H9 (cell line): ENCODE measurements at regions not wholly inside any gene's neighbourhood (a gene's known extent, or its start where the extent isn't known, plus 50 kb on each side); places are given as distances from the start of the nearest gene placed in this dataset.
A peak's percentile ranks its signal among the peaks of the same experiment; 100 is the strongest.

Experiments
- DNase-seq: peaks from one replicate; pipeline ENCODE4 v3.0.0-alpha.2; 2017
- H2AFZ ChIP-seq: one replicate; pipeline ENCODE4 v1.6.1; 2013; ENCODE audit warnings: mild to moderate bottlenecking, low read length, control low read depth, moderate library complexity
- H2AK5ac ChIP-seq: 2 replicates; pipeline ENCODE4 v1.6.1; 2013; ENCODE audit warnings: low read length, control low read depth, mixed read lengths; ENCODE audit not compliant: insufficient read length
- H2BK120ac ChIP-seq: one replicate; pipeline ENCODE4 v1.6.1; 2013; ENCODE audit warnings: low read depth, mild to moderate bottlenecking, low read length, control low read depth, inconsistent platforms; ENCODE audit not compliant: poor library complexity, severe bottlenecking
- H2BK12ac ChIP-seq: 2 replicates; pipeline ENCODE4 v1.6.1; 2013; ENCODE audit warnings: low read length, control low read depth, mixed read lengths, low read depth; ENCODE audit not compliant: insufficient read length
- H2BK15ac ChIP-seq: 2 replicates; pipeline ENCODE4 v1.6.1; 2013; ENCODE audit warnings: low read depth, low read length, control low read depth
- H2BK20ac ChIP-seq: one replicate; pipeline ENCODE4 v1.6.1; 2013; ENCODE audit warnings: low read depth, mild to moderate bottlenecking, low read length, control low read depth, inconsistent platforms; ENCODE audit not compliant: poor library complexity, severe bottlenecking
- H2BK5ac ChIP-seq: 2 replicates; pipeline ENCODE4 v1.6.1; 2013; ENCODE audit warnings: low read length, control low read depth, mixed read lengths; ENCODE audit not compliant: insufficient read length
- H3K14ac ChIP-seq: 2 replicates; pipeline ENCODE4 v1.6.1; 2013; ENCODE audit warnings: low read length, control low read depth; ENCODE audit not compliant: insufficient read depth
- H3K18ac ChIP-seq: 2 replicates; pipeline ENCODE4 v1.6.1; 2013; ENCODE audit warnings: low read depth, mild to moderate bottlenecking, mixed read lengths, low read length, control low read depth; ENCODE audit not compliant: insufficient read length
- H3K23ac ChIP-seq: 2 replicates; pipeline ENCODE4 v1.6.1; 2013; ENCODE audit warnings: low read length, control low read depth, mixed read lengths, low read depth; ENCODE audit not compliant: insufficient read length
- H3K23me2 ChIP-seq: 2 replicates; pipeline ENCODE4 v1.6.1; 2013; ENCODE audit warnings: low read depth, mild to moderate bottlenecking, mixed read lengths, low read length, control low read depth; ENCODE audit not compliant: insufficient read length, poor library complexity, severe bottlenecking
- H3K27ac ChIP-seq: 2 replicates; pipeline ENCODE4 v1.5.1; 2013; ENCODE audit warnings: low read length, control low read depth, mixed read lengths, low read depth; ENCODE audit not compliant: insufficient read length
- H3K27me3 ChIP-seq: 2 replicates; pipeline ENCODE4 v1.6.1; 2013; ENCODE audit warnings: low read length, control low read depth, inconsistent platforms; ENCODE audit not compliant: insufficient read depth
- H3K4ac ChIP-seq: 2 replicates; pipeline ENCODE4 v1.6.1; 2013; ENCODE audit warnings: low read depth, mild to moderate bottlenecking, control low read depth, inconsistent platforms, low read length, moderate library complexity
- H3K4me1 ChIP-seq: 2 replicates; pipeline ENCODE4 v1.6.1; 2013; ENCODE audit warnings: low read length, control low read depth, inconsistent platforms; ENCODE audit not compliant: insufficient read depth
- H3K4me2 ChIP-seq: 2 replicates; pipeline ENCODE4 v1.6.1; 2013; ENCODE audit warnings: low read length, control low read depth, mixed read lengths; ENCODE audit not compliant: insufficient read length, insufficient read depth
- H3K56ac ChIP-seq: 2 replicates; pipeline ENCODE4 v1.6.1; 2013; ENCODE audit warnings: low read depth, mild to moderate bottlenecking, mixed read lengths, low read length, control low read depth; ENCODE audit not compliant: insufficient read length
- H3K79me1 ChIP-seq: 2 replicates; pipeline ENCODE4 v1.6.1; 2013; ENCODE audit warnings: low read depth, mild to moderate bottlenecking, moderate library complexity, low read length, control low read depth, inconsistent platforms; ENCODE audit not compliant: insufficient read depth, poor library complexity, severe bottlenecking
- H3K79me2 ChIP-seq: 2 replicates; pipeline ENCODE4 v1.6.1; 2013; ENCODE audit warnings: low read length, control low read depth, inconsistent platforms; ENCODE audit not compliant: insufficient read depth
- H3K9ac ChIP-seq: 2 replicates; pipeline ENCODE4 v1.6.1; 2013; ENCODE audit warnings: low read length, control low read depth, mixed read lengths; ENCODE audit not compliant: insufficient read length; ENCODE audit errors: extremely low read depth
- H3K9me3 ChIP-seq: one replicate; pipeline ENCODE4 v1.6.1; 2013; ENCODE audit warnings: low read depth, low read length, inconsistent platforms; ENCODE audit not compliant: control insufficient read depth
- H3T11ph ChIP-seq: one replicate; pipeline ENCODE4 v1.6.1; 2013; ENCODE audit warnings: mild to moderate bottlenecking, low read length, control low read depth, inconsistent platforms
- H4K20me1 ChIP-seq: one replicate; pipeline ENCODE4 v1.6.1; 2013; ENCODE audit not compliant: control insufficient read depth, insufficient read length, insufficient read depth
- H4K5ac ChIP-seq: 2 replicates; pipeline ENCODE4 v1.6.1; 2013; ENCODE audit warnings: low read depth, mild to moderate bottlenecking, mixed read lengths, low read length, control low read depth; ENCODE audit not compliant: insufficient read length
- H4K8ac ChIP-seq: replicated peaks from 2 replicates; pipeline ENCODE4 v1.6.1; 2013; ENCODE audit warnings: low read length, control low read depth, mixed read lengths, low read depth; ENCODE audit not compliant: insufficient read length
- H4K91ac ChIP-seq: 2 replicates; pipeline ENCODE4 v1.6.1; 2013; ENCODE audit warnings: low read depth, mild to moderate bottlenecking, moderate library complexity, mixed read lengths, low read length, control low read depth; ENCODE audit not compliant: insufficient read length
- H3K27ac Mint-ChIP-seq, 3 experiments: 2 replicates in 2 of 3; 3 replicates in 1 of 3; pipeline ENCODE4 v1.8.0; 2020 to 2021; ENCODE audit warnings: mixed read lengths in 3 of 3, mild to moderate bottlenecking in 1 of 3, moderate library complexity in 1 of 3
- H3K27me3 Mint-ChIP-seq: 2 replicates; pipeline ENCODE4 v1.8.0; 2021; ENCODE audit warnings: low read depth, mild to moderate bottlenecking, moderate library complexity, mixed read lengths
- H3K36me3 Mint-ChIP-seq, 3 experiments: 2 replicates in 2 of 3; 3 replicates in 1 of 3; pipeline ENCODE4 v1.8.0; 2020 to 2021; ENCODE audit warnings: low read depth in 3 of 3, mixed read lengths in 3 of 3; ENCODE audit not compliant: insufficient read depth in 1 of 3
- H3K4me1 Mint-ChIP-seq, 2 experiments: 2 replicates each; pipeline ENCODE4 v1.8.0; 2020; ENCODE audit warnings: mixed read lengths in 2 of 2
- H3K4me3 Mint-ChIP-seq, 2 experiments: 2 replicates in 1 of 2; 3 replicates in 1 of 2; pipeline ENCODE4 v1.8.0; 2020 to 2021; ENCODE audit warnings: mild to moderate bottlenecking in 2 of 2, mixed read lengths in 2 of 2, moderate library complexity in 1 of 2
- H3K9me3 Mint-ChIP-seq, 2 experiments: 2 replicates in 1 of 2; 3 replicates in 1 of 2; pipeline ENCODE4 v1.8.0; 2020; ENCODE audit warnings: mild to moderate bottlenecking in 2 of 2, mixed read lengths in 2 of 2, moderate library complexity in 1 of 2
- CTCF ChIP-seq: fragments of 200-600 bp; sonication (generic); conservative IDR thresholded peaks from 3 replicates; pipeline ENCODE4 v1.8.0; 2021; ENCODE audit warnings: antibody characterized with exemption, mild to moderate bottlenecking
- WGBS: extraction: QIAGEN DNeasy Blood & Tissue Kit; methylation state at CpG from one replicate; pipeline ENCODE4 v1.1.7; 2013; ENCODE audit warnings: missing lambda C conversion rate, low lambda C conversion rate, mixed read lengths; ENCODE audit not compliant: insufficient read length; ENCODE audit errors: extremely low coverage; 5-methylcytosine and 5-hydroxymethylcytosine counted together

- no peaks in the 10 kb centered on the region for H3K4me1 ChIP-seq
- H3K9ac ChIP-seq = no peak overlapping the region
- Mint-ChIP-seq H3K27ac (no peak overlapping the region; a peak in 1 of 7 replicates), H3K4me3 (no peak overlapping the region), H3K9me3 (no peaks in the 10 kb centered on the region; a peak in 1 of 5 replicates), H3K27me3 (peaks cover 3% of the 10 kb centered on the region), H3K4me1 (no peaks in the 10 kb centered on the region), H3K36me3 (no peaks in the 10 kb centered on the region; a peak in 1 of 7 replicates)
- H3K23ac ChIP-seq = no peak overlapping the region
- no peak overlapping the region for H2BK12ac ChIP-seq
- no peak overlapping the region for H3K4ac ChIP-seq
- H2BK15ac ChIP-seq = no peak overlapping the region
- H3K4me2 ChIP-seq = no peak overlapping the region
- no peak overlapping the region for H2BK20ac ChIP-seq
- H4K91ac ChIP-seq = no peak overlapping the region
- TF ChIP-seq CTCF = no peak
- no peak overlapping the region for H3K18ac ChIP-seq
- H3T11ph ChIP-seq = no peak overlapping the region
- no peak overlapping the region for H4K8ac ChIP-seq
- H3K9me3 ChIP-seq = no peaks in the 10 kb centered on the region
- H3K27ac ChIP-seq = no peak overlapping the region
- H3K56ac ChIP-seq = no peak overlapping the region
- DNase-seq = peak; percentile 25
- H4K20me1 ChIP-seq = no peaks in the 10 kb centered on the region
- H3K79me2 ChIP-seq = no peaks in the 10 kb centered on the region
- peaks cover 4% of the 10 kb centered on the region for H3K23me2 ChIP-seq
- no peak overlapping the region for H2BK120ac ChIP-seq
- no peak overlapping the region for H2BK5ac ChIP-seq
- no peaks in the 10 kb centered on the region for H3K27me3 ChIP-seq
- no peak overlapping the region for H2AFZ ChIP-seq
- H3K14ac ChIP-seq = no peak overlapping the region; the same call in 1 of the 2 replicates
- WGBS = no CpG with 5 or more reads among the region's 7 CpGs
- H3K79me1 ChIP-seq = no peaks in the 10 kb centered on the region
- H2AK5ac ChIP-seq = no peak overlapping the region
- no peak overlapping the region for H4K5ac ChIP-seq
Measured at GRCh38 chr14:104359969-104360442, 219.6 kb upstream of the C14orf180 start.
